SK-N-SH (cell line): ENCODE measurements at regions not wholly inside any gene's neighbourhood (a gene's known extent, or its start where the extent isn't known, plus 50 kb on each side); places are given as distances from the start of the nearest gene placed in this dataset.

ENCODE experiments used
- small RNA-seq, 7 experiments: library from RNA; depleted of rRNA; stranded (forward); fragments of <200 nt; gene quantifications; one replicate each; pipeline ENCODE3, GENCODE V24; 2012

Small RNA genes in the stretch of these regions (small RNA-seq; reads per million reads assigned to genes)
- gene AL714022.1, result 0 reads per million in 7 experiments
